ENCODE measurements at regions not wholly inside any gene's neighbourhood (a gene's known extent, or its start where the extent isn't known, plus 50 kb on each side); places are given as distances from the start of the nearest gene placed in this dataset.

DNA sequence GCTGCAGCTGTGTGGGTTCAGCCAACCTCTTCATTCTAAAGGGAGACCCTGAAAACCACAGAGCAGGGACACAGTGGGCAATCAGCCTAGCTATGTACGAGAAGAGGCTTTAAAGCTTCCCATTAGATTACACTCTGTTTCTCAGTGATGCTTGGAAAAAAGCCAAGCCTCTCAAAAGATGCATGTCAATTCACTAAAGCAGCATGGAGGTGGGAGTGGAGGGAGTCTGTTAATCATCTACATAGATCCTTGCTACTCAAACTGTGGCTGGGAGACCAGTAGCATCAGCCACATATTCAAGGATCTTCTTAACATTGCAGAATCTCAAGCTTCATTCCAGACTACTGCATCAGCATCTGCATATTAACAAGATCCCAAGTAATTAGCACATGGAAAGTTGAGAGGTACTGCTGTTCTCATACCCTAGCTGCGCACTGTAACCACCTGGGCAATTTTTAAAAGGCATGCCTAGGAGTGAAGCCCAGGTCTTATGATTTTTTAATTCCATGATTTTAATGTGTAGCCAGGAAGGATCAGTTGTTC lies 305.9 kb downstream of the PMP22 start:
- peaks cover 3% of the 10 kb centered on the region for H3K27me3 Mint-ChIP-seq (ENCODE audit: low read depth, poor library complexity)
- no peaks in the 10 kb centered on the region for H3K4me1 Mint-ChIP-seq
- H3K36me3 Mint-ChIP-seq (ENCODE audit: low read depth) = no peaks in the 10 kb centered on the region
- TF ChIP-seq, protein P1, sequence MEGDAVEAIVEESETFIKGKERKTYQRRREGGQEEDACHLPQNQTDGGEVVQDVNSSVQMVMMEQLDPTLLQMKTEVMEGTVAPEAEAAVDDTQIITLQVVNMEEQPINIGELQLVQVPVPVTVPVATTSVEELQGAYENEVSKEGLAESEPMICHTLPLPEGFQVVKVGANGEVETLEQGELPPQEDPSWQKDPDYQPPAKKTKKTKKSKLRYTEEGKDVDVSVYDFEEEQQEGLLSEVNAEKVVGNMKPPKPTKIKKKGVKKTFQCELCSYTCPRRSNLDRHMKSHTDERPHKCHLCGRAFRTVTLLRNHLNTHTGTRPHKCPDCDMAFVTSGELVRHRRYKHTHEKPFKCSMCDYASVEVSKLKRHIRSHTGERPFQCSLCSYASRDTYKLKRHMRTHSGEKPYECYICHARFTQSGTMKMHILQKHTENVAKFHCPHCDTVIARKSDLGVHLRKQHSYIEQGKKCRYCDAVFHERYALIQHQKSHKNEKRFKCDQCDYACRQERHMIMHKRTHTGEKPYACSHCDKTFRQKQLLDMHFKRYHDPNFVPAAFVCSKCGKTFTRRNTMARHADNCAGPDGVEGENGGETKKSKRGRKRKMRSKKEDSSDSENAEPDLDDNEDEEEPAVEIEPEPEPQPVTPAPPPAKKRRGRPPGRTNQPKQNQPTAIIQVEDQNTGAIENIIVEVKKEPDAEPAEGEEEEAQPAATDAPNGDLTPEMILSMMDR (IDR thresholded peaks at IDR 0.05) = no peak
- no peak overlapping the region for H3K4me3 Mint-ChIP-seq
- H3K27ac Mint-ChIP-seq = no peak overlapping the region
- peaks cover 4% of the 10 kb centered on the region for H3K9me3 Mint-ChIP-seq
- no peak for DNase-seq

GRCh38 chr17:14953405-14953804 lies 311.7 kb downstream of the PMP22 start:
- Mint-ChIP-seq H3K4me1 (peaks cover 13% of the 10 kb centered on the region), H3K36me3 (ENCODE audit: low read depth) (no peaks in the 10 kb centered on the region), H3K4me3 (no peak overlapping the region), H3K9me3 (peaks cover 16% of the 10 kb centered on the region), H3K27ac (no peak overlapping the region), H3K27me3 (ENCODE audit: low read depth, poor library complexity) (peaks cover 3% of the 10 kb centered on the region)
- TF ChIP-seq, protein P1 (IDR thresholded peaks at IDR 0.05) = no peak
- DNase-seq = no peak

GRCh38 chr17:14950686-14951085 lies 314.4 kb downstream of the PMP22 start:
- H3K36me3 Mint-ChIP-seq (ENCODE audit: low read depth) = no peaks in the 10 kb centered on the region
- peaks cover 14% of the 10 kb centered on the region for H3K9me3 Mint-ChIP-seq
- H3K27ac Mint-ChIP-seq = no peak overlapping the region
- H3K27me3 Mint-ChIP-seq (ENCODE audit: low read depth, poor library complexity) = no peaks in the 10 kb centered on the region
- peaks cover 13% of the 10 kb centered on the region for H3K4me1 Mint-ChIP-seq
- no peak for DNase-seq
- TF ChIP-seq, protein P1 (IDR thresholded peaks at IDR 0.05) = no peak
- H3K4me3 Mint-ChIP-seq = no peak overlapping the region

DNA sequence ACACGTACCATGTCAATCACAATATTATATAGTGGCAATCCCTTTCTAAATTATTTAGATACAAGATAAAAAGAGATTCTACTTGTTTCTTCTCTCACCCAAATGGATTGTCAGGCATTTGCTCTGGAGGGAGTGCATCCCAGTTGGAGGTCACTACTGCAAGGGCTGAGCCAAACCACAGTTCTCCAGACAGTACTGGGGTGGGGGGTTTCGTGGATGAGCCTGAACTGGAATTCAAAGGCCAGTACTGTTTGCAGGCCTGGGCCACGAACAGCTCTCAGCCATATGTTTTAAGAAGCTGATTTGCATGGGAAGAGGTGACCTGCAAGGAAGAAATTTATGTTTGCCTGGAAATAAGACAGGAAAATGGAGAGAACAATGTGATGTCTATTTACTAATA lies 314.9 kb downstream of the PMP22 start:
- TF ChIP-seq, protein P1 (IDR thresholded peaks at IDR 0.05) = no peak
- no peak overlapping the region for H3K4me3 Mint-ChIP-seq
- H3K9me3 Mint-ChIP-seq = peaks cover 18% of the 10 kb centered on the region
- no peaks in the 10 kb centered on the region for H3K27me3 Mint-ChIP-seq (ENCODE audit: low read depth, poor library complexity)
- no peak for DNase-seq
- no peak overlapping the region for H3K27ac Mint-ChIP-seq
- peaks cover 13% of the 10 kb centered on the region for H3K4me1 Mint-ChIP-seq
- no peaks in the 10 kb centered on the region for H3K36me3 Mint-ChIP-seq (ENCODE audit: low read depth)

DNA sequence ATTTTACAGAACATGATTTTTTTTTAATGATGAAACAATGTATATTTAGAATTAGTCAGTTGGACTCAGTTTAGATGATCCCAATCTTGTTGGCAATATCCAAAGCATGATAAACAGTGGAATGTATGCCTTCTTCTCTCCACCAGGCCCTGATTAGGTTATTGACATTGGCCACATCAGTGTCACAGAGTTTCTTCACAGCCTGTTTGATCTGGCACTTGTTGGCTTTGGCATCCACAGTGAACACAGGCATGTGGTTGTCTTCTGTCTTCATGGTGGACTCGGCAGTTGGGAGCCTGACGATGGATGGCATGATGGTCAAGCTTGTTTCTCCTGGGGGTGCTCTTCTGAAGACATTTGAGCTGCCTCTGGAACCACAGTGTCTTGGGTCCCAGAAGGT lies 317.5 kb downstream of the PMP22 start:
- Mint-ChIP-seq H3K4me3 (no peak overlapping the region), H3K36me3 (ENCODE audit: low read depth) (no peaks in the 10 kb centered on the region), H3K4me1 (peaks cover 15% of the 10 kb centered on the region), H3K9me3 (peaks cover 22% of the 10 kb centered on the region), H3K27ac (no peak overlapping the region), H3K27me3 (ENCODE audit: low read depth, poor library complexity) (peaks cover 2% of the 10 kb centered on the region)
- DNase-seq = no peak
- TF ChIP-seq, protein P1 (IDR thresholded peaks at IDR 0.05) = no peak

- Mint-ChIP-seq H3K27ac (no peak overlapping the region), H3K4me3 (no peak overlapping the region), H3K9me3 (peaks cover 13% of the 10 kb centered on the region), H3K27me3 (ENCODE audit: low read depth, poor library complexity) (peaks cover 5% of the 10 kb centered on the region), H3K36me3 (ENCODE audit: low read depth) (no peaks in the 10 kb centered on the region), H3K4me1 (peaks cover 23% of the 10 kb centered on the region)
- TF ChIP-seq, protein P1 (IDR thresholded peaks at IDR 0.05) = no peak
- no peak for DNase-seq
Measured at GRCh38 chr17:14946481-14946880, 318.6 kb downstream of the PMP22 start.

Measured in nephron progenitor cell (in vitro differentiated cells).